ENCODE measurements at regions not wholly inside any gene's neighbourhood (a gene's known extent, or its start where the extent isn't known, plus 50 kb on each side); places are given as distances from the start of the nearest gene placed in this dataset.

- Mint-ChIP-seq H3K4me3 (no peak overlapping the region), H3K27me3 (no peaks in the 10 kb centered on the region), H3K4me1 (ENCODE audit: unreplicated experiment) (no peaks in the 10 kb centered on the region), H3K27ac (no peak overlapping the region), H3K36me3 (no peaks in the 10 kb centered on the region), H3K9me3 (no peaks in the 10 kb centered on the region)
- no peak for TF ChIP-seq CTCF (conservative IDR thresholded peaks at IDR 0.05)
- DNase-seq (ENCODE audit: extremely low spot score, unreplicated experiment): no peak
Observed at GRCh38 chr2:209209943-209210342, 213.9 kb upstream of the MAP2 start.

GRCh38 chr2:209230560-209230959, 193.3 kb upstream of the MAP2 start:
- no peaks in the 10 kb centered on the region for H3K36me3 Mint-ChIP-seq
- no peaks in the 10 kb centered on the region for H3K4me1 Mint-ChIP-seq (ENCODE audit: unreplicated experiment)
- DNase-seq (ENCODE audit: extremely low spot score, unreplicated experiment): no peak
- H3K27ac Mint-ChIP-seq: no peak overlapping the region
- H3K27me3 Mint-ChIP-seq: no peaks in the 10 kb centered on the region
- no peak for TF ChIP-seq CTCF (conservative IDR thresholded peaks at IDR 0.05)
- no peaks in the 10 kb centered on the region for H3K9me3 Mint-ChIP-seq
- no peak overlapping the region for H3K4me3 Mint-ChIP-seq

- H3K9me3 Mint-ChIP-seq: no peaks in the 10 kb centered on the region
- no peak for TF ChIP-seq CTCF (conservative IDR thresholded peaks at IDR 0.05)
- H3K27me3 Mint-ChIP-seq: peaks cover 10% of the 10 kb centered on the region
- no peaks in the 10 kb centered on the region for H3K4me1 Mint-ChIP-seq (ENCODE audit: unreplicated experiment)
- no peak for DNase-seq (ENCODE audit: extremely low spot score, unreplicated experiment)
- no peak overlapping the region for H3K27ac Mint-ChIP-seq
- no peaks in the 10 kb centered on the region for H3K36me3 Mint-ChIP-seq
- H3K4me3 Mint-ChIP-seq: no peak overlapping the region
Observed at GRCh38 chr2:209236377-209236776, 187.5 kb upstream of the MAP2 start.

- Mint-ChIP-seq H3K4me1 (ENCODE audit: unreplicated experiment) (no peaks in the 10 kb centered on the region), H3K27me3 (peaks cover 17% of the 10 kb centered on the region), H3K27ac (no peak overlapping the region), H3K4me3 (no peak overlapping the region), H3K9me3 (no peaks in the 10 kb centered on the region), H3K36me3 (no peaks in the 10 kb centered on the region)
- DNase-seq (ENCODE audit: extremely low spot score, unreplicated experiment): no peak
- no peak for TF ChIP-seq CTCF (conservative IDR thresholded peaks at IDR 0.05)
Observed at GRCh38 chr2:209238765-209239584, 184.9 kb upstream of the MAP2 start.

- Mint-ChIP-seq H3K27me3 (peaks cover 17% of the 10 kb centered on the region), H3K27ac (no peak overlapping the region), H3K4me1 (ENCODE audit: unreplicated experiment) (no peaks in the 10 kb centered on the region), H3K36me3 (no peaks in the 10 kb centered on the region), H3K4me3 (no peak overlapping the region), H3K9me3 (no peaks in the 10 kb centered on the region)
- no peak for TF ChIP-seq CTCF (conservative IDR thresholded peaks at IDR 0.05)
- no peak for DNase-seq (ENCODE audit: extremely low spot score, unreplicated experiment)
Observed at GRCh38 chr2:209239585-209239938, 184.3 kb upstream of the MAP2 start.
